B cell (primary cell): ENCODE measurements at regions not wholly inside any gene's neighbourhood (a gene's known extent, or its start where the extent isn't known, plus 50 kb on each side); places are given as distances from the start of the nearest gene placed in this dataset.

Source experiments
- CTCF ChIP-seq: fragments of 200-600 bp; IDR thresholded peaks from one replicate; pipeline ENCODE4 v1.8.0; 2022; ENCODE audit warnings: antibody characterized with exemption, mild to moderate bottlenecking
- EZH2 ChIP-seq: IDR thresholded peaks from 2 replicates; pipeline ENCODE4 v1.6.1; 2012; ENCODE audit warnings: borderline replicate concordance, low read depth, mild to moderate bottlenecking, moderate library complexity, low read length; ENCODE audit not compliant: insufficient read depth, poor library complexity, severe bottlenecking

GRCh38 chr18:41706301-41706700 is 248.7 kb upstream of the PIK3C3 start:
- TF ChIP-seq CTCF (no peak), EZH2 (no peak)
